Esophagus muscularis mucosa (tissue), 3 donors: ENCODE measurements at regions not wholly inside any gene's neighbourhood (a gene's known extent, or its start where the extent isn't known, plus 50 kb on each side); places are given as distances from the start of the nearest gene placed in this dataset.

Experiments used
- POLR2A ChIP-seq: fragments of 450-650 bp; IDR thresholded peaks from one replicate; pipeline ENCODE4 v1.6.1; 2017; ENCODE audit warnings: antibody characterized with exemption, moderate library complexity, mild to moderate bottlenecking, low read depth
- TF ChIP-seq, protein P1 (sequence below), 3 experiments: fragments of 200-600 bp in 2 of 3; fragments of 450-650 bp in 1 of 3; sonication (generic) in 2 of 3; IDR thresholded peaks; one replicate each; pipeline ENCODE4 v1.5.1; 2017 to 2019; ENCODE audit warnings: antibody characterized with exemption in 3 of 3, mild to moderate bottlenecking in 2 of 3, moderate library complexity in 1 of 3

DNA sequence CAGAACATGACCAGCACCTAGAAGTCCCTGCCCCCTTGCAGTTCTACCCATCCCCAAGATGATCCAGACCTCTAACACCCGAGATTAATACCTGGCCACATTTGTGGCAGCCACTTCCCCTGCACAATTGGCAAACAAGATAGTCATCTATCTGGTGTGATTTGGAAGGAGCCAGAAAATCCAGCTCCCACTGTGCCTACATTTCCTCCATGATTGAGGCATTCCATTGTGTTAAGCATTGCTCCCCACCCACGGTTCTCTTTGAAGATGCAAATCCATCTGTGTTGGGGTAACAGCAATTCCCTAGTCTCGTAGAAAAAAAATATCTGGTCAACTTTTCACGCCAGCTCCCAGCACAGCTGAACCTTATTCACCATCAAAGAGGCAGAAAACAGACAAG lies 405.0 kb downstream of the BCOR start:
- no peak for TF ChIP-seq POLR2A
- TF ChIP-seq, protein P1, sequence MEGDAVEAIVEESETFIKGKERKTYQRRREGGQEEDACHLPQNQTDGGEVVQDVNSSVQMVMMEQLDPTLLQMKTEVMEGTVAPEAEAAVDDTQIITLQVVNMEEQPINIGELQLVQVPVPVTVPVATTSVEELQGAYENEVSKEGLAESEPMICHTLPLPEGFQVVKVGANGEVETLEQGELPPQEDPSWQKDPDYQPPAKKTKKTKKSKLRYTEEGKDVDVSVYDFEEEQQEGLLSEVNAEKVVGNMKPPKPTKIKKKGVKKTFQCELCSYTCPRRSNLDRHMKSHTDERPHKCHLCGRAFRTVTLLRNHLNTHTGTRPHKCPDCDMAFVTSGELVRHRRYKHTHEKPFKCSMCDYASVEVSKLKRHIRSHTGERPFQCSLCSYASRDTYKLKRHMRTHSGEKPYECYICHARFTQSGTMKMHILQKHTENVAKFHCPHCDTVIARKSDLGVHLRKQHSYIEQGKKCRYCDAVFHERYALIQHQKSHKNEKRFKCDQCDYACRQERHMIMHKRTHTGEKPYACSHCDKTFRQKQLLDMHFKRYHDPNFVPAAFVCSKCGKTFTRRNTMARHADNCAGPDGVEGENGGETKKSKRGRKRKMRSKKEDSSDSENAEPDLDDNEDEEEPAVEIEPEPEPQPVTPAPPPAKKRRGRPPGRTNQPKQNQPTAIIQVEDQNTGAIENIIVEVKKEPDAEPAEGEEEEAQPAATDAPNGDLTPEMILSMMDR (IDR thresholded peaks at IDR 0.05): no peak
